AG04450 (cell line): ENCODE measurements at regions not wholly inside any gene's neighbourhood (a gene's known extent, or its start where the extent isn't known, plus 50 kb on each side); places are given as distances from the start of the nearest gene placed in this dataset.

Experiments used
- CTCF ChIA-PET: fragments of 300-600, 350-600 bp; formaldehyde crosslinking; extraction: SDS; loops from one replicate; lab custom pipeline; 2022; ENCODE audit warnings: antibody characterized with exemption, inconsistent platforms; lab: Charles Lee
- POLR2A ChIA-PET: fragments of 350-600 bp; formaldehyde crosslinking; extraction: SDS; loops from one replicate; lab custom pipeline; 2021; ENCODE audit warnings: antibody characterized with exemption, inconsistent platforms; lab: Yijun Ruan, JAX
- DNase-seq: peaks from one replicate; pipeline ENCODE4 v3.0.0-alpha.2; 2011; ENCODE audit warnings: low read depth, low spot score
- H3K27ac ChIP-seq: one replicate; pipeline ENCODE4 v1.5.1; 2012; ENCODE audit warnings: low read depth, low read length, control low read depth
- H3K27me3 ChIP-seq: one replicate; pipeline ENCODE4 v1.6.0; 2012; ENCODE audit warnings: low read length; ENCODE audit not compliant: control insufficient read depth, insufficient read depth
- H3K4me3 ChIP-seq: 2 replicates; pipeline ENCODE4 v1.5.1; 2011; ENCODE audit warnings: mild to moderate bottlenecking, low read depth, low read length, control low read depth
- H3K9me3 ChIP-seq: 2 replicates; pipeline ENCODE4 v1.5.1; 2012; ENCODE audit warnings: low read length; ENCODE audit not compliant: control insufficient read depth, insufficient read depth
- CTCF ChIP-seq: IDR thresholded peaks from 2 replicates; pipeline ENCODE4 v1.5.1; 2011; ENCODE audit warnings: low read depth, low read length, control low read depth, inconsistent platforms

GRCh38 chr9:7936163-7936562, 136.6 kb upstream of the DMAC1 start:
- no peak for DNase-seq
- no peak for TF ChIP-seq CTCF
- H3K9me3 ChIP-seq: peaks cover 8% of the 10 kb centered on the region
- no peaks in the 10 kb centered on the region for H3K27me3 ChIP-seq
- no peak overlapping the region for H3K27ac ChIP-seq
- H3K4me3 ChIP-seq: no peak overlapping the region
- CTCF ChIA-PET: no interaction called here
- POLR2A ChIA-PET: no interaction called here

DNA sequence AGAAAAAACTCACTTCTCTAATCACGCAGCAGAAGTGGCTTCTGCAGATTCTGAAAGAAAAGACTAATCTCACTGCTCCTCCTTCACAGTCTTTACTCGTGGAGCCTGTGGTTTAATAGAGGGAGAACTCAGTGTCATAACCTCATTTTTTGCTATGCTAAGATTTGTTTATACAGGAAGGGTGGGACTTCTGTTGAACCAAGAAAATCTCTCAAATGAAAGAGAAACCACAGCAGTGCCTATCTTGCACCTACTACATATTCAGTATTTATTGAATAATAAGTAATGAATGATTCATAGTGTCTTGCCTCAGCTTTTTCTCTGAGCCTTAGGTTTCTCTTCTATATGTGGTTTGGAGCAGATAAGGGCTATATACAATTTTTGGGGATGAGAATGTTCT, 136.1 kb upstream of the DMAC1 start:
- TF ChIP-seq CTCF: no peak
- ChIA-PET POLR2A (no interaction called here), CTCF (no interaction called here)
- H3K4me3 ChIP-seq: no peak overlapping the region
- no peak overlapping the region for H3K27ac ChIP-seq
- peaks cover 8% of the 10 kb centered on the region for H3K9me3 ChIP-seq
- no peak for DNase-seq
- H3K27me3 ChIP-seq: no peaks in the 10 kb centered on the region

DNA sequence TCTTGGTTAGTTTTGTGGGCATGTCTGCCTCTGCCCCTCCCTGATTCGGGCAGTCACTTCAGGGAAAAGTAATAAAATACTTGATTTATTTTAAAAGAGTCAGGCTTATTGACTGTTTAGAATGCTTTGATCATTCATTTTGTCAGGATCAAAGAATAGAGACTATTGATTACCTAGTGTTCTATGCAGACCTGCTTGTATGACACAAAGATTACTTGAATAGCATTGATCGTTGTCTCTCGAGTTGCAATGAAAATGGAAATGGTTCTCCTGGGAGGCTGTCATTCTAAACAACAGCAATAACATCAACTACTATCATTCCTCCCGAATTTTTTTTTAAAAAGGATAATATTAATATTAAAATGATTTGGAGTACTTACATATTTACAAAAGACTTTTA, 133.2 kb upstream of the DMAC1 start:
- H3K9me3 ChIP-seq: peaks cover 6% of the 10 kb centered on the region
- no peak overlapping the region for H3K27ac ChIP-seq
- ChIA-PET CTCF (no interaction called here), POLR2A (no interaction called here)
- DNase-seq: no peak
- TF ChIP-seq CTCF: no peak
- no peak overlapping the region for H3K4me3 ChIP-seq
- no peaks in the 10 kb centered on the region for H3K27me3 ChIP-seq

DNA sequence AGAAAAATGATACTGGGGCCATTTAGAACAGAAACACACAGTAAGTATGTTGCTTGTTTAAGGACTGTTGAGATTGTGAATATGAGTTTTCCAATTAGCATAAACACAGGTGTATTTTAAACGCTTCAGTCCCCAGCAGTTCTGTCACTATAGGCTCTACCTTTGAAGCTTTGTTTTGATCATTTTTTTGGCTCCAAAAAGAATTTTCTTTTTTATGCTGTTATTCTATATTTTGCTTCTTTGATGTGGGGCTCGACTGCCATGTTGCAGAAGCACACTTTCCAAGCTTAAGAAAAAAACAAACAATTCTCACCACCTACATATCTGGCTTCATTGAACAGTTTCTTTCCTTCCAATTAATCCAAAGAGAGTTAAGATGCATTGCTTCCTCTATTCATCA, 131.0 kb upstream of the DMAC1 start:
- Histone ChIP-seq H3K9me3 (no peaks in the 10 kb centered on the region; the same call in none of the 2 replicates), H3K27me3 (no peaks in the 10 kb centered on the region), H3K4me3 (no peak overlapping the region), H3K27ac (no peak overlapping the region)
- DNase-seq: no peak
- ChIA-PET CTCF (no interaction called here), POLR2A (no interaction called here)
- TF ChIP-seq CTCF: no peak

GRCh38 chr9:7921545-7922197, 122.1 kb upstream of the DMAC1 start:
- no peak for DNase-seq
- Histone ChIP-seq H3K27ac (no peak overlapping the region), H3K9me3 (no peaks in the 10 kb centered on the region), H3K27me3 (no peaks in the 10 kb centered on the region), H3K4me3 (no peak overlapping the region)
- CTCF ChIA-PET: no interaction called here
- no peak for TF ChIP-seq CTCF
- POLR2A ChIA-PET: no interaction called here
